ENCODE measurements at regions not wholly inside any gene's neighbourhood (a gene's known extent, or its start where the extent isn't known, plus 50 kb on each side); places are given as distances from the start of the nearest gene placed in this dataset.

DNA sequence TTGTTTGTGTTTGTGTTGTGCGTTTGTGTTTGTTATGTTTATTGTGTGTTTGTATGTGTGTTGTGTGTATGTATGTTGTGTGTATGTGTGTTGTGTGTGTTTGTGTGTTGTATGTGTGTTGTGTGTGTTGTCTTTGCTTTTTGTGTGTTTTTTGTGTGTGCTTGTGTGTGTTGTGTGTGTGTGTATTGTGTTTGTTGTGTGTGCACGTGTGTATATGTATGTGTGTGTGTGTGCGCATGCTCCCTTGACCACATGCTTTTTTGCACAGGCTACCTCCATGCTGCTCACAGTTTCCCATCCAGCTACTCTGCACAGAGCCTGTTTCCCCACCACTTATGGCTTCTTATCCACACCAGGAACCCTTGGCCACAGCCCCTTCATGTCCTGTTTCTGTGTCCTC, 720.0 kb upstream of the ADAMTS16 start:
- CTCF ChIA-PET (ENCODE audit: unreplicated experiment), result no interaction called here
- Histone ChIP-seq H3K9me3 (ENCODE audit: low read length) (no peaks in the 10 kb centered on the region), H3K4me2 (ENCODE audit: low read length) (no peak overlapping the region), H3K4me1 (ENCODE audit: insufficient read depth, low read length, poor library complexity, severe bottlenecking) (no peaks in the 10 kb centered on the region), H3K4me3 (ENCODE audit: low read depth, low read length, poor library complexity, severe bottlenecking) (no peak overlapping the region), H3K27ac (ENCODE audit: low read depth, low read length, poor library complexity, severe bottlenecking) (no peak overlapping the region), H2AFZ (ENCODE audit: low read length) (no peak overlapping the region), H4K20me1 (ENCODE audit: insufficient read depth, low read length) (no peaks in the 10 kb centered on the region), H3K79me2 (ENCODE audit: insufficient read depth, low read depth, low read length) (no peaks in the 10 kb centered on the region), H3K9me2 (ENCODE audit: insufficient read depth, low read length) (no peaks in the 10 kb centered on the region), H3K36me3 (ENCODE audit: insufficient read depth, low read length) (no peaks in the 10 kb centered on the region)
- no TSS peak for BruUV-seq (replicated peaks)
- intact Hi-C loops (cut with micrococcal nuclease; ENCODE audit: unreplicated experiment), result no loop called here
- no peak for TF ChIP-seq CTCF (conservative IDR thresholded peaks at IDR 0.05; ENCODE audit: low read length)
- TF ChIP-seq EZH2phosphoT487 (IDR thresholded peaks at IDR 0.05; ENCODE audit: borderline replicate concordance, low read depth, low read length), result no peak
- DNase-seq (ENCODE audit: low spot score), result no peak
- POLR2A ChIA-PET, result no interaction called here

DNA sequence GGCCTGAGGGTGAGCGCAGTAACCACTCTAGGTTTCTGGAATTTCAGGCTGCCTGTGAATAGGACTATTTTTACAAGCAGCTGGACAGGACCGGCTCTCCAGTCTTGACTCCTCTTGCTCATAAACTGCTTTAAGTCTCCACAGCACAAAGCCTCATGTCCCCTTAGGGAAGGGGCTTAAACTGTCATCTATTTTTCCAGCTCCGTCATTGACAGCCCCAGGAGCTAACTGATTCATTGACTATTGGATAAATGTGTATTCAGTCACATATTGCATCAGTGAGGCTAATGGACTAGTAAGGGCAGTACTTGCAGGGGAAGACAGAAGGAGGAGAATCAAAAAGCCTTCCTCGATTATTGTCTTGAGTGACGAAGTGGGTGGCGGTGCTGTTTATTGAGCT, 719.4 kb upstream of the ADAMTS16 start:
- ChIA-PET POLR2A (no interaction called here), CTCF (ENCODE audit: unreplicated experiment) (no interaction called here)
- H3K4me2 ChIP-seq (ENCODE audit: low read length), result no peak overlapping the region
- TF ChIP-seq EZH2phosphoT487 (IDR thresholded peaks at IDR 0.05; ENCODE audit: borderline replicate concordance, low read depth, low read length) (no peak), CTCF (conservative IDR thresholded peaks at IDR 0.05; ENCODE audit: low read length) (no peak)
- no peak for DNase-seq (ENCODE audit: low spot score)
- intact Hi-C loops (cut with micrococcal nuclease; ENCODE audit: unreplicated experiment), result no loop called here
- H3K4me3 ChIP-seq (ENCODE audit: low read depth, low read length, poor library complexity, severe bottlenecking), result no peak overlapping the region
- H3K36me3 ChIP-seq (ENCODE audit: insufficient read depth, low read length), result no peaks in the 10 kb centered on the region
- H2AFZ ChIP-seq (ENCODE audit: low read length), result no peak overlapping the region
- no peak overlapping the region for H3K27ac ChIP-seq (ENCODE audit: low read depth, low read length, poor library complexity, severe bottlenecking)
- H3K9me2 ChIP-seq (ENCODE audit: insufficient read depth, low read length), result no peaks in the 10 kb centered on the region
- no TSS peak for BruUV-seq (replicated peaks)
- no peaks in the 10 kb centered on the region for H4K20me1 ChIP-seq (ENCODE audit: insufficient read depth, low read length)
- H3K9me3 ChIP-seq (ENCODE audit: low read length), result no peaks in the 10 kb centered on the region
- H3K79me2 ChIP-seq (ENCODE audit: insufficient read depth, low read depth, low read length), result no peaks in the 10 kb centered on the region
- H3K4me1 ChIP-seq (ENCODE audit: insufficient read depth, low read length, poor library complexity, severe bottlenecking), result no peaks in the 10 kb centered on the region

DNA sequence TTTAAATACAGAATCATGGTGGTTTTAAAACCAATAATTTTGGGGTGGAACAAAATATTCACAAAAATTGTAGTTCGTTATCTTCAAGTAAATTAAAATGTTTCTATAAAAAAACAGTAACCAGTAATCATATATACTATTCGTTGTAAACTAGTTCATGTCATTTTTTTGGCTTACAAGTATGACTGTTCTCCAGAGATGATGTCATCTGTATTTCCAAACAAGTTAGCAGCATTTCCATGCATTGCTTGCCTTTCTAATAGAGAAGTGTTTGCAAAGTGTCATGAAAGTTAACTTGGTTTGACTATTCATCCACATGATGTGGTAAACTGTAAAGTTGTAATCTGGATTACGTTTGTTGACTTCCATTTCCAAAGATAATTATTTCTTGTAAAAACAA, 717.9 kb upstream of the ADAMTS16 start:
- no peak for DNase-seq (ENCODE audit: low spot score)
- no peak overlapping the region for H2AFZ ChIP-seq (ENCODE audit: low read length)
- TF ChIP-seq CTCF (conservative IDR thresholded peaks at IDR 0.05; ENCODE audit: low read length) (no peak), EZH2phosphoT487 (IDR thresholded peaks at IDR 0.05; ENCODE audit: borderline replicate concordance, low read depth, low read length) (no peak)
- no peaks in the 10 kb centered on the region for H3K36me3 ChIP-seq (ENCODE audit: insufficient read depth, low read length)
- intact Hi-C loops (cut with micrococcal nuclease; ENCODE audit: unreplicated experiment), result no loop called here
- no peak overlapping the region for H3K27ac ChIP-seq (ENCODE audit: low read depth, low read length, poor library complexity, severe bottlenecking)
- no peak overlapping the region for H3K4me2 ChIP-seq (ENCODE audit: low read length)
- no peaks in the 10 kb centered on the region for H3K9me2 ChIP-seq (ENCODE audit: insufficient read depth, low read length)
- H3K4me1 ChIP-seq (ENCODE audit: insufficient read depth, low read length, poor library complexity, severe bottlenecking), result no peaks in the 10 kb centered on the region
- no peaks in the 10 kb centered on the region for H3K79me2 ChIP-seq (ENCODE audit: insufficient read depth, low read depth, low read length)
- no peak overlapping the region for H3K4me3 ChIP-seq (ENCODE audit: low read depth, low read length, poor library complexity, severe bottlenecking)
- no peaks in the 10 kb centered on the region for H4K20me1 ChIP-seq (ENCODE audit: insufficient read depth, low read length)
- POLR2A ChIA-PET, result interaction anchor here (1.3 kb wide), 1 partner anchor 16 kb away, joined by 3 read pairs; no protein-coding TSS in a partner anchor
- BruUV-seq (replicated peaks), result no TSS peak
- CTCF ChIA-PET (ENCODE audit: unreplicated experiment), result no interaction called here
- no peaks in the 10 kb centered on the region for H3K9me3 ChIP-seq (ENCODE audit: low read length)

Measured in OCI-LY7 (cell line).